Activated T-helper 1 cell treated with anti-CD3 and anti-CD28 coated beads, Interleukin-2, amount 50 U/mL, for 16 hours (primary cell): ENCODE measurements at regions not wholly inside any gene's neighbourhood (a gene's known extent, or its start where the extent isn't known, plus 50 kb on each side); places are given as distances from the start of the nearest gene placed in this dataset.

Experiments used
- DNase-seq, 2 donors: peaks; one replicate each; pipeline ENCODE4 v3.0.0-alpha.2; 2020; ENCODE audit warnings: low read depth in 1 of 2, low spot score in 1 of 2

- DNase-seq = no peak
Observed at GRCh38 chr1:29896791-29897714, 660.7 kb downstream of the PTPRU start.

GRCh38 chr1:29896300-29896699, 660.0 kb downstream of the PTPRU start:
- DNase-seq = no peak

GRCh38 chr1:29895201-29895600, 658.9 kb downstream of the PTPRU start:
- DNase-seq = no peak

- DNase-seq = no peak
Observed at GRCh38 chr1:29894311-29894710, 658.0 kb downstream of the PTPRU start.

GRCh38 chr1:29893806-29894205, 657.5 kb downstream of the PTPRU start:
- no peak for DNase-seq

- no peak for DNase-seq
Observed at GRCh38 chr1:29893046-29893723, 656.9 kb downstream of the PTPRU start.

- no peak for DNase-seq
Observed at GRCh38 chr1:29892247-29892646, 655.9 kb downstream of the PTPRU start.

- no peak for DNase-seq
Observed at GRCh38 chr1:29890201-29890959, 654.1 kb downstream of the PTPRU start.

GRCh38 chr1:29889776-29890175, 653.5 kb downstream of the PTPRU start:
- no peak for DNase-seq

GRCh38 chr1:29884740-29885139, 648.4 kb downstream of the PTPRU start:
- no peak for DNase-seq

GRCh38 chr1:29883986-29884385, 647.7 kb downstream of the PTPRU start:
- DNase-seq = no peak

- DNase-seq = no peak
Observed at GRCh38 chr1:29883411-29883832, 647.1 kb downstream of the PTPRU start.

GRCh38 chr1:29880556-29880955, 644.2 kb downstream of the PTPRU start:
- no peak for DNase-seq

- DNase-seq = no peak
Observed at GRCh38 chr1:29879217-29879616, 642.9 kb downstream of the PTPRU start.

GRCh38 chr1:29878501-29878900, 642.2 kb downstream of the PTPRU start:
- no peak for DNase-seq

GRCh38 chr1:29876902-29877301, 640.6 kb downstream of the PTPRU start:
- no peak for DNase-seq

GRCh38 chr1:29876441-29876840, 640.1 kb downstream of the PTPRU start:
- DNase-seq = no peak

- DNase-seq = no peak
Observed at GRCh38 chr1:29875557-29876028, 639.3 kb downstream of the PTPRU start.

- DNase-seq = no peak
Observed at GRCh38 chr1:29870621-29871020, 634.3 kb downstream of the PTPRU start.

- DNase-seq = no peak
Observed at GRCh38 chr1:29869802-29870201, 633.5 kb downstream of the PTPRU start.

- no peak for DNase-seq
Observed at GRCh38 chr1:29868944-29869343, 632.6 kb downstream of the PTPRU start.

- DNase-seq = no peak
Observed at GRCh38 chr1:29868096-29868495, 631.8 kb downstream of the PTPRU start.
